HCT116 (cell line): ENCODE measurements at regions not wholly inside any gene's neighbourhood (a gene's known extent, or its start where the extent isn't known, plus 50 kb on each side); places are given as distances from the start of the nearest gene placed in this dataset.

ENCODE experiments used
- ATAC-seq: fragments of 200-7000 bp; cut with Tn5 transposase; 2 replicates; pipeline ENCODE4 v1.9.1; 2020; ENCODE audit warnings: mild to moderate bottlenecking, moderate library complexity
- BruUV-seq: library from RNA; stranded (reverse); fragments of 400-500 nt; replicated peaks from 2 replicates; lab custom pipeline; 2021; lab: Mats Ljungman, UMichigan
- CTCF ChIA-PET: fragments of 300-600 bp; sonication (Branson Sonifier 250); formaldehyde crosslinking; loops from one replicate; lab custom pipeline; 2021; ENCODE audit warnings: antibody characterized with exemption; lab: Charles Lee
- POLR2A ChIA-PET: fragments of 300-600, 350-600 bp; sonication (Branson Sonifier 250); formaldehyde crosslinking; loops from one replicate; lab custom pipeline; 2021; ENCODE audit warnings: antibody characterized with exemption; lab: Charles Lee
- RAD21 ChIA-PET, 2 experiments: fragments of 300-600 bp; sonication (Branson Sonifier 250); formaldehyde crosslinking; loops; one replicate each; lab custom pipeline; 2023; ENCODE audit warnings: low total read pairs in 2 of 2; ENCODE audit not compliant: uncharacterized antibody in 2 of 2, unreplicated experiment in 2 of 2, low non-redundant PET in 1 of 2; lab: Charles Lee
- DNase-seq: peaks from one replicate; pipeline ENCODE4 v3.0.0-alpha.2; 2010; ENCODE audit warnings: low read depth, low spot score
- H2AFZ ChIP-seq: fragments of 200-600 bp; shearing (Covaris generic), sonication (generic); 2 replicates; pipeline ENCODE4 v1.6.1; 2017; ENCODE audit warnings: low read depth, mixed run types, mixed read lengths, antibody characterized with exemption, low read length; ENCODE audit not compliant: poor library complexity, severe bottlenecking
- H3K27ac ChIP-seq: 2 replicates; pipeline ENCODE4 v1.5.1; 2012; ENCODE audit warnings: low read depth, low read length
- H3K27me3 ChIP-seq: fragments of 200-600 bp; sonication (generic); 2 replicates; pipeline ENCODE4 v1.6.1; 2016; ENCODE audit warnings: mixed run types, low read length, mixed read lengths; ENCODE audit not compliant: insufficient read depth
- H3K36me3 ChIP-seq, 2 experiments: fragments of 200-500 bp in 1 of 2; fragments of 200-600 bp in 1 of 2; sonication (Bioruptor generic) in 1 of 2; sonication (generic) in 1 of 2; 2 replicates each; pipeline versions ENCODE4 v1.5.1 to v1.6.1; 2014 to 2016; ENCODE audit warnings: low read length in 2 of 2, inconsistent platforms in 1 of 2, mixed read lengths in 1 of 2, mixed run types in 1 of 2; ENCODE audit not compliant: insufficient read depth in 2 of 2, control insufficient read depth in 1 of 2
- H3K4me1 ChIP-seq, 2 experiments: fragments of 200-600 bp in 1 of 2; sonication (generic) in 1 of 2; 2 replicates each; pipeline versions ENCODE4 v1.5.1 to v1.6.1; 2012 to 2017; ENCODE audit warnings: low read length in 2 of 2, inconsistent platforms in 1 of 2, mild to moderate bottlenecking in 1 of 2, mixed read lengths in 1 of 2, mixed run types in 1 of 2, moderate library complexity in 1 of 2; ENCODE audit not compliant: insufficient read depth in 2 of 2, control insufficient read depth in 1 of 2
- H3K4me2 ChIP-seq: fragments of 200-600 bp; sonication (generic); 2 replicates; pipeline ENCODE4 v1.6.1; 2017; ENCODE audit warnings: mixed run types, low read length, mixed read lengths
- H3K4me3 ChIP-seq, 2 experiments: fragments of 200-600 bp in 1 of 2; sonication (generic) in 1 of 2; replicated peaks in 1 of 2; 2 replicates each; pipeline ENCODE4 v1.5.1; 2011 to 2016; ENCODE audit warnings: low read length in 2 of 2, control low read depth in 1 of 2, low read depth in 1 of 2, mild to moderate bottlenecking in 1 of 2, mixed read lengths in 1 of 2, mixed run types in 1 of 2
- H3K79me2 ChIP-seq: fragments of 200-600 bp; sonication (generic); 2 replicates; pipeline ENCODE4 v1.6.1; 2017; ENCODE audit warnings: mild to moderate bottlenecking, mixed run types, low read length, moderate library complexity, mixed read lengths; ENCODE audit not compliant: insufficient read depth
- H3K9ac ChIP-seq: fragments of 200-600 bp; sonication (generic); 2 replicates; pipeline ENCODE4 v1.6.1; 2016; ENCODE audit warnings: low read length, mixed read lengths
- H3K9me2 ChIP-seq: fragments of 200-600 bp; sonication (generic), shearing (Covaris generic); 2 replicates; pipeline ENCODE4 v1.6.1; 2017; ENCODE audit warnings: mixed run types, mild to moderate bottlenecking, moderate library complexity; ENCODE audit not compliant: insufficient read depth
- H3K9me3 ChIP-seq, 2 experiments: fragments of 200-500 bp in 1 of 2; fragments of 200-600 bp in 1 of 2; sonication (Bioruptor generic) in 1 of 2; sonication (generic) in 1 of 2; 2 replicates each; pipeline ENCODE4 v1.6.1; 2014 to 2017; ENCODE audit warnings: low read length in 2 of 2, mixed read lengths in 2 of 2, inconsistent platforms in 1 of 2, low read depth in 1 of 2, mild to moderate bottlenecking in 1 of 2, mixed run types in 1 of 2, moderate library complexity in 1 of 2; ENCODE audit not compliant: control insufficient read depth in 1 of 2, insufficient read depth in 1 of 2
- H4K20me1 ChIP-seq: fragments of 200-600 bp; sonication (generic), shearing (Covaris generic); 2 replicates; pipeline ENCODE4 v1.6.1; 2017; ENCODE audit warnings: mixed run types, mild to moderate bottlenecking, moderate library complexity; ENCODE audit not compliant: insufficient read depth
- ATF3 ChIP-seq: IDR thresholded peaks from 2 replicates; pipeline ENCODE4 v1.6.1; 2012
- CEBPB ChIP-seq: IDR thresholded peaks from 2 replicates; pipeline ENCODE4 v1.6.1; 2012; ENCODE audit warnings: low read depth
- CTCF ChIP-seq, 3 experiments: fragments of 200-600 bp in 1 of 3; sonication (generic) in 1 of 3; IDR thresholded peaks in 2 of 3; conservative IDR thresholded peaks in 1 of 3; 2 replicates each; pipeline ENCODE4 v1.5.1; 2012 to 2017; ENCODE audit warnings: low read depth in 2 of 3, low read length in 2 of 3, antibody characterized with exemption in 1 of 3, borderline replicate concordance in 1 of 3, control low read depth in 1 of 3, mild to moderate bottlenecking in 1 of 3, mixed read lengths in 1 of 3, mixed run types in 1 of 3, moderate library complexity in 1 of 3; ENCODE audit not compliant: insufficient read depth in 1 of 3
- EGR1 ChIP-seq: IDR thresholded peaks from 2 replicates; pipeline ENCODE4 v1.6.1; 2012; ENCODE audit warnings: low read depth
- ELF1 ChIP-seq: IDR thresholded peaks from 2 replicates; pipeline ENCODE4 v1.6.1; 2012; ENCODE audit warnings: low read depth, borderline replicate concordance
- EZH2 ChIP-seq: fragments of 200-600 bp; sonication (generic); IDR thresholded peaks from 2 replicates; pipeline ENCODE4 v1.6.1; 2017; ENCODE audit warnings: antibody characterized with exemption, mixed run types
- POLR2A ChIP-seq: IDR thresholded peaks from 2 replicates; pipeline ENCODE4 v1.7.0; 2011; ENCODE audit warnings: borderline replicate concordance; ENCODE audit not compliant: insufficient read depth, insufficient read length; ENCODE audit errors: extremely low read depth
- REST ChIP-seq: IDR thresholded peaks from 2 replicates; pipeline ENCODE4 v1.6.1; 2012; ENCODE audit warnings: low read depth
- SRF ChIP-seq: IDR thresholded peaks from 2 replicates; pipeline ENCODE4 v1.6.1; 2012; ENCODE audit warnings: low read depth
- ZFX ChIP-seq: fragments of 450-650 bp; IDR thresholded peaks from 2 replicates; pipeline ENCODE4 v1.6.1; 2017
- intact Hi-C: fragments of 100-400 bp; cut with micrococcal nuclease; formaldehyde crosslinking; loops from 2 replicates; pipeline ENCODE4 v1.10.0; 2022

- Histone ChIP-seq H3K4me1 (no peaks in the 10 kb centered on the region), H3K27ac (no peak overlapping the region), H3K4me3 (no peak overlapping the region), H3K9ac (no peak overlapping the region), H3K27me3 (no peaks in the 10 kb centered on the region; the same call in 1 of the 2 replicates), H3K79me2 (no peaks in the 10 kb centered on the region), H3K9me3 (no peaks in the 10 kb centered on the region), H3K36me3 (no peaks in the 10 kb centered on the region), H2AFZ (no peak overlapping the region)
- ChIA-PET RAD21 (no interaction called here), CTCF (no interaction called here)
- intact Hi-C loops = no loop called here
- BruUV-seq = no TSS peak
- no peak for TF ChIP-seq REST
- TF ChIP-seq CTCF (IDR thresholded peaks at IDR 0.05 in 2 of 3, conservative IDR thresholded peaks at IDR 0.05 in 1 of 3; ENCODE audit: borderline replicate concordance in 1 of 3, insufficient read depth in 1 of 3, low read depth in 2 of 3, low read length in 2 of 3) = no peak
- TF ChIP-seq ELF1 = no peak
- TF ChIP-seq POLR2A = no peak
- no peak for TF ChIP-seq ZFX
- TF ChIP-seq CEBPB = no peak
- no peak for TF ChIP-seq ATF3
- no peak for TF ChIP-seq SRF
- no peak for TF ChIP-seq EGR1
- no peak for TF ChIP-seq EZH2
- TF ChIP-seq, all 23 proteins: peak for 0
- no peaks in the 10 kb centered on the region for H4K20me1 ChIP-seq
- H3K9me2 ChIP-seq = no peaks in the 10 kb centered on the region
- DNase-seq (no peak), ATAC-seq (no peak)
- POLR2A ChIA-PET = no interaction called here
- H3K4me2 ChIP-seq = no peak overlapping the region
Measured at GRCh38 chr11:92827132-92827531, 142.3 kb upstream of the MTNR1B start.
